PC-3 (cell line): ENCODE measurements at regions not wholly inside any gene's neighbourhood (a gene's known extent, or its start where the extent isn't known, plus 50 kb on each side); places are given as distances from the start of the nearest gene placed in this dataset.
"Not testable (repeated sequence)": the region's sequence is repeated elsewhere in the genome, so short reads cannot be mapped to it uniquely, and the experiment has no call there.

Experiments
- EZH2 ChIP-seq: fragments of 300-600 bp; sonication (generic); IDR thresholded peaks from one replicate; pipeline ENCODE4 v1.6.1; 2017; ENCODE audit warnings: antibody characterized with exemption, mild to moderate bottlenecking, low read length; ENCODE audit not compliant: unreplicated experiment
- EZH2phosphoT487 ChIP-seq: fragments of 300-600 bp; sonication (generic); IDR thresholded peaks from 2 replicates; pipeline ENCODE4 v1.6.1; 2018; ENCODE audit warnings: mild to moderate bottlenecking, antibody characterized with exemption, low read length, borderline replicate concordance
- TF ChIP-seq, protein P1 (sequence below): fragments of 300-600 bp; sonication (generic); conservative IDR thresholded peaks from 2 replicates; pipeline ENCODE4 v1.5.1; 2017; ENCODE audit warnings: antibody characterized with exemption, low read depth, mild to moderate bottlenecking, low read length

DNA sequence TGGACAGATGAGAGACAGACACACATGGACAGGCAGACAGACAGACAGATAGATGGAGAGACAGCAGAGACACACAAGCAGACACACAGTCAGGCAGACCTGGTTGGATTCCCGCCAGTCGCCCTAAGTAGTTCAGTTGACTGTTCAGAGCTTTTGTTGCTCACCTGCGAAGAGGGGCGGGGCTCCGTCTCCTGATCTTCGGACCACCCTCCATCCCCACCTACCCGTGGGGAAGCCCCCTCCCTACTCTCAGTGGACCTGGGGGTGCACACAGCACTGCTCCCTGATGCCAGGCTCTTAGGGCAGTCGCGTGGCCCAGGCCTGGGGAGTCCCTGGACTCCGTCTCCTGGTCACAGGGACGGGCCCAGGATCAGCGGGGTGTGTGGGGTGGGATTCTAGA lies 341.0 kb downstream of the ADGRD1 start:
- TF ChIP-seq, protein P1, sequence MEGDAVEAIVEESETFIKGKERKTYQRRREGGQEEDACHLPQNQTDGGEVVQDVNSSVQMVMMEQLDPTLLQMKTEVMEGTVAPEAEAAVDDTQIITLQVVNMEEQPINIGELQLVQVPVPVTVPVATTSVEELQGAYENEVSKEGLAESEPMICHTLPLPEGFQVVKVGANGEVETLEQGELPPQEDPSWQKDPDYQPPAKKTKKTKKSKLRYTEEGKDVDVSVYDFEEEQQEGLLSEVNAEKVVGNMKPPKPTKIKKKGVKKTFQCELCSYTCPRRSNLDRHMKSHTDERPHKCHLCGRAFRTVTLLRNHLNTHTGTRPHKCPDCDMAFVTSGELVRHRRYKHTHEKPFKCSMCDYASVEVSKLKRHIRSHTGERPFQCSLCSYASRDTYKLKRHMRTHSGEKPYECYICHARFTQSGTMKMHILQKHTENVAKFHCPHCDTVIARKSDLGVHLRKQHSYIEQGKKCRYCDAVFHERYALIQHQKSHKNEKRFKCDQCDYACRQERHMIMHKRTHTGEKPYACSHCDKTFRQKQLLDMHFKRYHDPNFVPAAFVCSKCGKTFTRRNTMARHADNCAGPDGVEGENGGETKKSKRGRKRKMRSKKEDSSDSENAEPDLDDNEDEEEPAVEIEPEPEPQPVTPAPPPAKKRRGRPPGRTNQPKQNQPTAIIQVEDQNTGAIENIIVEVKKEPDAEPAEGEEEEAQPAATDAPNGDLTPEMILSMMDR: not testable (repeated sequence)
- not testable (repeated sequence) for TF ChIP-seq EZH2, EZH2phosphoT487
